Ovary (tissue), 3 donors: ENCODE measurements at regions not wholly inside any gene's neighbourhood (a gene's known extent, or its start where the extent isn't known, plus 50 kb on each side); places are given as distances from the start of the nearest gene placed in this dataset.

ENCODE experiments used
- EP300 ChIP-seq: sonication (generic); formaldehyde crosslinking; IDR thresholded peaks from one replicate; pipeline ENCODE4 v1.6.1; 2017; ENCODE audit warnings: antibody characterized with exemption
- POLR2A ChIP-seq: fragments of 450-650 bp; IDR thresholded peaks from one replicate; pipeline ENCODE4 v1.6.1; 2017; ENCODE audit warnings: antibody characterized with exemption, mild to moderate bottlenecking, moderate library complexity
- TF ChIP-seq, protein P1 (sequence below), 3 donors: fragments of 450-650 bp in 2 of 3; fragments of 200-600 bp in 1 of 3; IDR thresholded peaks; one replicate each; pipeline versions ENCODE4 v1.5.1 to v1.8.0; 2016 to 2022; ENCODE audit warnings: antibody characterized with exemption in 3 of 3, mild to moderate bottlenecking in 1 of 3
- donor health status: DM: no; HTN: no; CAD: no.

DNA sequence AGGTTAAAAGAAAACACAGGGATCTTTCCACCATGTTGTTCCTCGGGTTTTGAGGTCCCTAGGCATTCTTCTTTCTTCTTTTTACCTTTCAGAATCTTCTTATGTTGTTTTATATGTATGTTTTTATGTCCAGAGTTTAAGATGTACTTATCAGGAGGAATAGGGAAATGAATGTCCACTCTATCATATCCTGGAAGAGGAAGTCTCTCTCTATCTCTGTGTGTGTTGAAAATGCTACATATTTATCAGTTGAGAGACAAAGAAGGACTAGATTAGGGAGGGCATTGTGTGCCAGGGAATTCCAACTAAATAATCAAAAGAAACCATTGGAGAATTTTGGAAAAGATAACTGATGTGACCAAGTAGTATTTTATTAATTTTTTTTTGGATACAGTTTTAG lies 200.5 kb upstream of the POT1 start:
- TF ChIP-seq, protein P1, sequence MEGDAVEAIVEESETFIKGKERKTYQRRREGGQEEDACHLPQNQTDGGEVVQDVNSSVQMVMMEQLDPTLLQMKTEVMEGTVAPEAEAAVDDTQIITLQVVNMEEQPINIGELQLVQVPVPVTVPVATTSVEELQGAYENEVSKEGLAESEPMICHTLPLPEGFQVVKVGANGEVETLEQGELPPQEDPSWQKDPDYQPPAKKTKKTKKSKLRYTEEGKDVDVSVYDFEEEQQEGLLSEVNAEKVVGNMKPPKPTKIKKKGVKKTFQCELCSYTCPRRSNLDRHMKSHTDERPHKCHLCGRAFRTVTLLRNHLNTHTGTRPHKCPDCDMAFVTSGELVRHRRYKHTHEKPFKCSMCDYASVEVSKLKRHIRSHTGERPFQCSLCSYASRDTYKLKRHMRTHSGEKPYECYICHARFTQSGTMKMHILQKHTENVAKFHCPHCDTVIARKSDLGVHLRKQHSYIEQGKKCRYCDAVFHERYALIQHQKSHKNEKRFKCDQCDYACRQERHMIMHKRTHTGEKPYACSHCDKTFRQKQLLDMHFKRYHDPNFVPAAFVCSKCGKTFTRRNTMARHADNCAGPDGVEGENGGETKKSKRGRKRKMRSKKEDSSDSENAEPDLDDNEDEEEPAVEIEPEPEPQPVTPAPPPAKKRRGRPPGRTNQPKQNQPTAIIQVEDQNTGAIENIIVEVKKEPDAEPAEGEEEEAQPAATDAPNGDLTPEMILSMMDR (IDR thresholded peaks at IDR 0.05) = no peak
- TF ChIP-seq EP300 (no peak), POLR2A (no peak)
